ENCODE measurements at regions not wholly inside any gene's neighbourhood (a gene's known extent, or its start where the extent isn't known, plus 50 kb on each side); places are given as distances from the start of the nearest gene placed in this dataset.
"Not testable (repeated sequence)": the region's sequence is repeated elsewhere in the genome, so short reads cannot be mapped to it uniquely, and the experiment has no call there.

DNA sequence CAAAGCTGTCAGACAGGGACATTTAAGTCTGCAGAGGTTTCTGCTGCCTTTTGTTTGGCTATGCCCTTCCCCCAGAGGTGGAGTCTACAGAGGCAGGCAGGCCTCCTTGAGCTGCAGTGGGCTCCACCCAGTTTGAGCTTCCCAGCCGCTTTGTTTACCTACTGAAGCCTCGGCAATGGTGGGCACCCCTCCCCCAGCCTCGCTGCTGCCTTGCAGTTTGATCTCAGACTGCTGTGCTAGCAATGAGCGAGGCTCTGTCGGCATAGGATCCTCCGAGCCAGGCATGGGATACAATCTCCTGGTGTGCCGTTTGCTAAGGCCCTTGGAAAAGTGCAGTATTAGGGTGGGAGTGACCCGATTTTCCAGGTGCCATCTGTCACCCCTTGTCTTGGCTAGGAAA is 149.4 kb upstream of the PGRMC2 start:
- DNase-seq, result not testable (repeated sequence)

DNA sequence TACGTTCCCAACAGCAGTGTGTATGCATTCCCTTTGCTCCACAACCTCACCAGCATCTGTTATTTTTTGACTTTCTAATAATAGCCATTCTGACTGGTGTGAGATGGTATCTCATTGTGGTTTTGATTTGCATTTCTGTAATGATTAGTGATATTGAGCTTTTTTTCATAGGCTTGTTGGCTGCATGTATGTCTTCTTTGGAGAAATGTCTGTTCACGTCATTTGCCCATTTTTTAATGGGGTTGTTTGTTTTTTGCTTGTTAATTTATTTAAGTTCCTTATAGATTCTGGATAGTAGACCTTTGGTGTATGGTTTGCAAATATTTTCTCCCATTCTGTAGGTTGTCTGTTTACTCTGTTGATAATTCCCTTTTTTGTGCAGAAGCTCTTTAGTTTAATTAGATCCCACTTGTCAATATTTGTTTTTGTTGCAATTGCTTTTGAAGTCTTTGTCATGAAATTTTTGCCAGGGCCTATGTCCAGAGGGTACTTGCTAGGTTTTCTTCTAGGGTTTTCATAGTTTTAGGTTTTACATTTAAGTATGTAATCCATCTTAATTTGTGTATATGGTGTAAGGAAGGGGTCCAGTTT is 141.5 kb upstream of the PGRMC2 start:
- not testable (repeated sequence) for DNase-seq

DNA sequence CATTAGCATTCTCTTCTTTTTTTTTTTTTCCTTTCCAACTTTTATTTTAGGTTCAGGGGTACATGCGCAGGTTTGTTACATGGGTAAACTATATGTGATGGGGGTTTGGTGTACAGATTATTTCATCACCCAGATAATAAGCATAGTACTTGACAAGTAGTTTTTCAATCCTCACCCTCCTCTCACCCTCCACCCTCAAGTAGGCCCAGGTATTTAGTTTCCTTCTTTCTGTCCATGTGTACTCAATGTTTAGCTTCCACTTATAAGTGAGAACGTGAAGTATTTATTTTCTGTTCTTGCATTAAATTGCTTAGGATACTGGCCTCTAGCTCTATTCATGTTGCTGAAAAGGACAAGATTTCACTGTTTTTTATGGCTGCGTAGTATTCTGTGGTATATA is 140.8 kb upstream of the PGRMC2 start:
- no peak for DNase-seq

- no peak for DNase-seq
Observed at GRCh38 chr4:128427832-128428366, 140.3 kb upstream of the PGRMC2 start.

- DNase-seq, result no peak
Observed at GRCh38 chr4:128424527-128425497, 137.2 kb upstream of the PGRMC2 start.

GRCh38 chr4:128422296-128422695 is 134.7 kb upstream of the PGRMC2 start:
- DNase-seq, result not testable (repeated sequence)

DNA sequence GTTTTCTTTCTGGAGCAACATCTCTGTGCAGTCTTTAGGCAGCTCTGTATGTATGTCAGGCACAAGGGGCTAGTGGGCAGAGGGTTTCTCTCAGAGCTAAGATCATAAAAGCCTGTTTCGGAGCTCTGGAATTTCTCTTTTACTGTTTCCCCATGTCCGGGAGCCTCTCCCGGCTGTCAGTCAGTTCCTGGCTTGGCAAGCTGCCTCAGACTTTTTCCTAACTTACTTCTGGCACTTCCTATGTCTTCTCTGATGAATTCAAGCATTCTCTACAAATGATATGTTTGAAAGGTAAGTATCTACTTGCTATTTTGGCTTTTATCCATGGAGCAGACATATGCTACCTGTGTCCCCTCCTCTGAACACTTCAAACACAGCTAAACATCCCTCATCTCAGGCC is 129.3 kb upstream of the PGRMC2 start:
- DNase-seq, result no peak

- no peak for DNase-seq
Observed at GRCh38 chr4:128410037-128410436, 122.4 kb upstream of the PGRMC2 start.

GRCh38 chr4:128403586-128403985 is 116.0 kb upstream of the PGRMC2 start:
- no peak for DNase-seq

GRCh38 chr4:128394778-128395177 is 107.2 kb upstream of the PGRMC2 start:
- no peak for DNase-seq

DNA sequence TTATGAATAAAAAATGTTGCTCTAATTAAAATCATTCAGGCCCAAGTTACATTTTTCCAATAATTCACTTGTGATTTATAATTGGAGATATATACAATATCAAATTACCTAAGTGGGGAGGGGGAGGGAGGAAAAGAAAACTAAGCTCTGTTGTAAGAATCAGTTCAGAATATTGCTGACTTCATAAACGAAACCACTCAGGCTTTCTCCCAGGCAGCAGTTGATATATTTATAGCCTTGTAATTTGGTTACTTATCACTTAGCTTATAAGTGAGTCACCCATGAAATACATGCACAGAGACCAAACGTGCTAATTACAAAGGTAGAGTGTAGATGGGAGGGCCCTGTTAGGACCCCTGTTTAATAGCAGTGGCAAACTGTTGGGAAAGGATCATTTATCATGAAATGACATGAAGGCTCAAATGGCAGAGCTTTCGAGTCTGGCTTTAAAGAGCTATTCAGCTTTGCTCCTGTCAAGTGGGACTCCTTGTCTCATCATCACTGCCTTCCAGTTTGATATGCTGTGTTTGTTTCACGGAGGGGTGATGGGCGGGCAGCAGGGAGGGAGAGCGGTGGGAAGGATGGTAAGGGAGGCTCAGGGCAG is 105.6 kb upstream of the PGRMC2 start:
- DNase-seq, result no peak

DNA sequence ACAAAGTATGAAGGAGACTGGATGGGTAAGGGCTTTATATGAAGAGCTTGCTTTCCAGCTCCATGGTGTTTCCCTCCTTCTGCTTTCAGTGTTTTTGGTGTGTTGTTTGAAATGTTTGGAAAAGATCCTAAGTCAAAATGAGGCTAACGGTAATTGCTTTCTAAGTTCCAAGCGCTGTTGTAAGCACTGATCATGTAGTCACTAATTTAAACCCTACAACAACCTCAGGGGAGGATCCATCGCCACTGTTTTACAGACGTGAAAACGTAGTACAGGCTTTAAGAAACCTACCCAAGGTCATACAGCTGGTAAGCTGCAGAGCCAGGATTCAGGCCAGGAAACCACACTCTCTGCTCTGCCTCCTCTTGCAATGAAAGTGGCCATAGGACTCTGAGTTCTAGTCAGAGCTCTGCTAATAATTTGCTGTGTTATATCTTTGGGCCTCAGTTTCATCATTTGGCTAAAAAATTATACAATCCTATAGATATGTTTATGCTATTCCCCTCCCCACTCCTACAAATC is 102.9 kb upstream of the PGRMC2 start:
- DNase-seq, result no peak

GRCh38 chr4:128388796-128389195 is 101.2 kb upstream of the PGRMC2 start:
- no peak for DNase-seq

DNA sequence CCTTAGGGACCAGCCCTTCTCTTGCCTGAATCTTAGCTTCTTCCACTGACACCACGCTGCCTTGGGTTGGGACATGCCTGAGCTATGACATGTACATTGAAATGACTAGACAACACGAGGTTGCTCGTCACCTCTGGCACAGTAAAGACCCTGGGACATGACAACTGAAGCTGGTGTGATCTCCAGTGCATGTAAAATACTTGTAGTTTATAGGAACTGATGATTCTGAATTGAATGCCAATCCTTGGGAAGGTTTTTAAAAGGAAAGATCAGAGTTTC is 100.7 kb upstream of the PGRMC2 start:
- DNase-seq, result no peak

- no peak for DNase-seq
Observed at GRCh38 chr4:128387600-128388351, 100.2 kb upstream of the PGRMC2 start.

DNA sequence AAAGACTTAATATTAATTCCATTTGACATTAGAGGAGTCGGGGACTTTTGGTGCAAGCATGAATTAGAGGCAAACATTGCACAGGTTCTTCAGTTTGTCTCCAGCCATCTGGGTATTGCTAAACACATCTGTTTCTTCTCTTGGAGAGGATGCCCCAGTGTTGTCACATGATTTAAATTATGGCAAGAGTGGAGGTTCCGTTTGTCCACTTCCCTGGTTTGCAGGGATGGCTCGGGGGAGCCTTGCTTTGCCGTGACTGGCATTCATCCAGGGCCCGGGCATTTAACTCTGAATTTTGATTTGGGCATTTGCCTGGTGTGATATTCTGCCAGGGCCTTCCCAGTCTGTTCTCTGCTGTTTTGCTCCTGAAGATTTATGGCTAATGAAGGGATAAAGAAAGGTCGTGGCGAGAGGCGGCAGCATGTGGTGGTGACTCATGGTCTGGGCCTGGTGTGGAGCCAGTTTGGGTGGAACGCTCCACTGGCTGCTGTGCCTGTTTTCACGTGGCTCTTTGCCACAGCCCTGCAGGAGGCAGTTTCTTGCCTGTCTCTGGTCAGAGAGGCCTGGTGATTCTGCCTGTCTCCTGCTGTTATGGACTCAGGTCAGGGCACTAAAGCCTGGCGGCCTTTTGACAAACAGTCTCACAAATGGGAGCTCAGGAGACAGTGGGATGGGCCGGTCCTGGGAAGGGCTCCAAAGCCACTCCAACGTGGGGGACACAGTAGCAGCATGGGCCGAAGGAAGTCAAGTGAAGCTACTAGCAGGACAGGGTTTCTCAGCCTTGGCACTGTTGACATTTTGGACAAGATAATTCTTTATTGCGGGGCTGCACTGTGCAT is 99.4 kb upstream of the PGRMC2 start:
- DNase-seq, result no peak

GRCh38 chr4:128385683-128386304 is 98.2 kb upstream of the PGRMC2 start:
- DNase-seq, result no peak

DNA sequence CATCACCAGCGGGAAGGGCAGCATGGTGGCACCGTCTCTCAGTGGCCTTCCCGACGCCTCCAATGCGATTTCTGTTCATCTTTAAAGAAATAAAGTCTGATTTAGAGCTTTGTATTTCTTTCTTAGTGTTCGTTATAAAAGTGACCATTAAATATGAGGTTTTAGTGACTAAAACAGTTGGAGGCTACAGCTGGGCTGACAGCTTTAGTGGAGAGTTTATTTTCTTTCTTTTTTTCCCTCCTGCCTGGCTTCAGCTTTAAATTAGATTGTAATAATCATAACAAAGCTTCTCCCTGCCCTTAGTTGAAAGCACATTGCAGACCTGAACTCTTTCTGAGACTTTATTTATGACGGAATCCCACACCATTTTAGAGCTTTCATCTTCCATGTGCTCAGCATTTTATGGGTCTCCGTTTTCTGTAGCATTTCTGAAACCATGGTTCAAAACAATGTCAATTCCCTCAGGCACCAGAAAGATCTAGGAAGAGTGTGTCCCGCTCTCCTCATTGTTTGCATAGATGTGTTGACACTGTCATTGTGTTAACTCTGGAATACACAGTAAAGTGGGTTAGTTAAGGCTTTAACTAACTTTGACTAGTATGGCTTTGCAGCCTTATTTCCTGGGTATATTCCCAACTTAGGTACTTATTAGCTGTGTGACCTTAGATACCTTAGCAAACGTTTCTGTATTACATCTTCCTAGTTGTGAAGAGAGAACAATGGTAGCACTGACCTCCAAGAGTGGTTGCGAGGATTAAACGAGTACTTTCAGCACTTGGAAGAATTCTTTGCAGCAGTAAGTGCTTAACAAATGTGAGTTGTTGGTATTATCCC is 97.4 kb upstream of the PGRMC2 start:
- DNase-seq, result no peak

- DNase-seq, result no peak
Observed at GRCh38 chr4:128384091-128384520, 96.5 kb upstream of the PGRMC2 start.

Measured in activated T-cell treated with anti-CD3 and anti-CD28 coated beads, Interleukin-2, amount 50 U/mL, for 48 hours (primary cell).